ENCODE measurements at regions not wholly inside any gene's neighbourhood (a gene's known extent, or its start where the extent isn't known, plus 50 kb on each side); places are given as distances from the start of the nearest gene placed in this dataset.
"Not testable (repeated sequence)": the region's sequence is repeated elsewhere in the genome, so short reads cannot be mapped to it uniquely, and the experiment has no call there.

DNA sequence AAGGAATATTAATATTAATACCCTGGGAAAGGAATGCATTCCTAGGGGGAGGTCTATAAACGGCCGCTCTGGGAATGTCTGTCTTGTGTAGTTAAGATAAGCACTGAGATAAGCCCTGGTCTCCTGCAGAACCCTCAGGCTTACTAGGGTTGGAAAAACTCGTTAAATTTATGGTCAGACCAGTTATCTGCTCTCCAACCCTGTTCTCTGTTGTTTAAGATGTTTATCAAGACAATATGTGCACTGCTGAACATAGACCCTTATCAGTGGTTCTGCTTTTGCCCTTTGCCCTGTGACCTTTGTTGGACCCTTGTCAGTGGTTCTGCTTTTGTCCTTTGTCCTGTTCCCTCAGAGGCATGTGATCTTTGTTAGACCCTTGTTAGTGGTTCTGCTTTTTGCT lies 1276.7 kb upstream of the ALCAM start:
- TF ChIP-seq POLR2A (IDR thresholded peaks at IDR 0.05): not testable (repeated sequence)
- TF ChIP-seq, protein P1, sequence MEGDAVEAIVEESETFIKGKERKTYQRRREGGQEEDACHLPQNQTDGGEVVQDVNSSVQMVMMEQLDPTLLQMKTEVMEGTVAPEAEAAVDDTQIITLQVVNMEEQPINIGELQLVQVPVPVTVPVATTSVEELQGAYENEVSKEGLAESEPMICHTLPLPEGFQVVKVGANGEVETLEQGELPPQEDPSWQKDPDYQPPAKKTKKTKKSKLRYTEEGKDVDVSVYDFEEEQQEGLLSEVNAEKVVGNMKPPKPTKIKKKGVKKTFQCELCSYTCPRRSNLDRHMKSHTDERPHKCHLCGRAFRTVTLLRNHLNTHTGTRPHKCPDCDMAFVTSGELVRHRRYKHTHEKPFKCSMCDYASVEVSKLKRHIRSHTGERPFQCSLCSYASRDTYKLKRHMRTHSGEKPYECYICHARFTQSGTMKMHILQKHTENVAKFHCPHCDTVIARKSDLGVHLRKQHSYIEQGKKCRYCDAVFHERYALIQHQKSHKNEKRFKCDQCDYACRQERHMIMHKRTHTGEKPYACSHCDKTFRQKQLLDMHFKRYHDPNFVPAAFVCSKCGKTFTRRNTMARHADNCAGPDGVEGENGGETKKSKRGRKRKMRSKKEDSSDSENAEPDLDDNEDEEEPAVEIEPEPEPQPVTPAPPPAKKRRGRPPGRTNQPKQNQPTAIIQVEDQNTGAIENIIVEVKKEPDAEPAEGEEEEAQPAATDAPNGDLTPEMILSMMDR (IDR thresholded peaks at IDR 0.05): not testable (repeated sequence)

Data from body of pancreas (tissue), 4 donors.